Activated naive CD8-positive, alpha-beta T cell (primary cell): ENCODE measurements at regions not wholly inside any gene's neighbourhood (a gene's known extent, or its start where the extent isn't known, plus 50 kb on each side); places are given as distances from the start of the nearest gene placed in this dataset.

Experiments
- H3K27ac Mint-ChIP-seq: one replicate; pipeline ENCODE4 v1.8.0; 2021; ENCODE audit warnings: mixed read lengths
- H3K27me3 Mint-ChIP-seq: one replicate; pipeline ENCODE4 v1.8.0; 2021; ENCODE audit warnings: mixed read lengths
- H3K36me3 Mint-ChIP-seq: one replicate; pipeline ENCODE4 v1.8.0; 2021; ENCODE audit warnings: mixed read lengths
- H3K4me1 Mint-ChIP-seq: one replicate; pipeline ENCODE4 v1.8.0; 2021; ENCODE audit warnings: low read depth, mixed read lengths
- H3K4me3 Mint-ChIP-seq: one replicate; pipeline ENCODE4 v1.8.0; 2021; ENCODE audit warnings: mild to moderate bottlenecking, mixed read lengths
- H3K9me3 Mint-ChIP-seq: one replicate; pipeline ENCODE4 v1.8.0; 2021; ENCODE audit warnings: low read depth, mixed read lengths

GRCh38 chr11:15558513-15559181 is 443.9 kb downstream of the INSC start:
- Mint-ChIP-seq H3K4me1 (no peaks in the 10 kb centered on the region), H3K4me3 (no peak overlapping the region), H3K9me3 (no peaks in the 10 kb centered on the region), H3K27me3 (peaks cover 4% of the 10 kb centered on the region), H3K36me3 (no peaks in the 10 kb centered on the region), H3K27ac (no peak overlapping the region)

DNA sequence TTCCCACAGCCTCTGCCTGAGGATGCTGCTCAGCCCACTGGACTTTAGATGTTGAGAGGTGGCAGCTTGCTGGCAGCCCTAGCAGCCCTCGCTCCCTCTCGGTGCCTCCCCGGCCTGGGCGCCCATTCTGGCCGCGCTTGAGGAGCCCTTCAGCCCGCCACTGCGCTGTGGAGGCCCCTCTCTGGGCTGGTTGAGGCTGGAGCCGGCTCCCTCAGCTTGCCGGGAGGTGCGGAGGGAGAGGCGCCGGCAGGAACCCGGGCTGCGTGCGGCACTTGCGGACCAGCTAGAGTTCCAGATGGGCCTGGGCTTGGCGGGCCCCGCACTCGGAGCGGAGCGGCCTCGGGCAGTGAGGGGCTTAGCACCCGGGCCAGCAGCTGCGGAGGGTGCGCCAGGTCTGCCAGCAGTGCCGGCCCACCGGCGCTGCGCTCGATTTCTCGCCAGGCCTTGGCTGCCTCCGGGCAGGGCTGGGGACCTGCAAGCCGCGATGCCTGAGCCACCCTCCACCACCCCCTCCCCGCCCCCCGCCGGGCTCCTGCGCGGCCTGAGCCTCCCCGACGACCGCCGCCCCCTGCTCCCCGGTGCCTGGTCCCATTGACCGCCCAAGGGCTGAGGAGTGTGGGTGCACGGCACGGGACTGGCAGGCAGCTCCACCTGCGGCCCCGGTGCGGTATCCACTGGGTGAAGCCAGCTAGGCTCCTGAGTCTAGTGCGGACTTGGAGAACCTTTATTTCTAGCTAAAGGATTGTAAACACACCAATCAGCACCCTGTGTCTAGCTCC is 446.2 kb downstream of the INSC start:
- H3K9me3 Mint-ChIP-seq: no peaks in the 10 kb centered on the region
- no peaks in the 10 kb centered on the region for H3K36me3 Mint-ChIP-seq
- no peaks in the 10 kb centered on the region for H3K27me3 Mint-ChIP-seq
- H3K27ac Mint-ChIP-seq: no peak overlapping the region
- H3K4me3 Mint-ChIP-seq: no peak overlapping the region
- H3K4me1 Mint-ChIP-seq: no peaks in the 10 kb centered on the region

DNA sequence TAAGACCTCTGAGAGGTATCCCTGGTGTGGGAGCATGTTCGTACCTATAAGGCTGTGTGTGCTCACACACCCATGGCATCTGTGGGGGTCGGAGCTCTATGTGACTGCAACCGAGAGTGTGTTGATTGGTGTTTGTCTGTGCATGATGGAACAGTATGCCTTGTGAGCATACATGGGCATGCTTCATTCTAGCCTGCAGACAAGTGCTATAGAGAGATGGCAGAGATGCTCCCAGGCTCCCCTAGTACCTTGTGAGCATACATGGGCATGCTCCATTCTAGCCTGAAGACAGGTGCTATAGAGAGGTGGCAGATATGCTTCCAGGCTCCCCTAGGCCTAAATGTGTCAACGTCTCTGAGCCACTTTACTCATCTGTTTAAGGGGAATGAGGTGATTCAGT is 447.5 kb downstream of the INSC start:
- Mint-ChIP-seq H3K27me3 (no peaks in the 10 kb centered on the region), H3K36me3 (no peaks in the 10 kb centered on the region), H3K9me3 (no peaks in the 10 kb centered on the region), H3K27ac (no peak overlapping the region), H3K4me1 (no peaks in the 10 kb centered on the region), H3K4me3 (no peak overlapping the region)

- Mint-ChIP-seq H3K9me3 (no peaks in the 10 kb centered on the region), H3K27ac (no peak overlapping the region), H3K4me3 (no peak overlapping the region), H3K4me1 (no peaks in the 10 kb centered on the region), H3K36me3 (no peaks in the 10 kb centered on the region), H3K27me3 (no peaks in the 10 kb centered on the region)
Observed at GRCh38 chr11:15563054-15563453, 448.3 kb downstream of the INSC start.

DNA sequence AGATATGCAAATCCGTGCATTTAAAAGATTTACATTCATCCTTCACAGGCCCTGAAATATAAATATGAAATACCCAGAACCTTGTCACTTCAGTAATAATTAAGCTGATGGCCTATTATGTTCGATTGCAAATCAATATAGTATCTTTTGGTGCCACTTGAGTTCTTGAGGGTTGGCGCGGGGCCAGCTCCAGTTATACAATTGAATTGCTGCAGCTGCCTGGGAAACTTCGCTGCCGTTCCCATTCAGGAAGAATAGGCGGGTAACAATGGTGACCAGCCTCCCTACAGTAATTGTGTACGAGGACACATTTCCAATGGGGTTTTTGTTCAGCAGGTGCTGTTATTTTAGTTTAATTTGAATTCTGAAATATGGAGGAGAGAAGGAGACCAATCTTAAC is 451.2 kb downstream of the INSC start:
- Mint-ChIP-seq H3K27ac (no peak overlapping the region), H3K9me3 (no peaks in the 10 kb centered on the region), H3K36me3 (no peaks in the 10 kb centered on the region), H3K27me3 (no peaks in the 10 kb centered on the region), H3K4me3 (no peak overlapping the region), H3K4me1 (no peaks in the 10 kb centered on the region)

DNA sequence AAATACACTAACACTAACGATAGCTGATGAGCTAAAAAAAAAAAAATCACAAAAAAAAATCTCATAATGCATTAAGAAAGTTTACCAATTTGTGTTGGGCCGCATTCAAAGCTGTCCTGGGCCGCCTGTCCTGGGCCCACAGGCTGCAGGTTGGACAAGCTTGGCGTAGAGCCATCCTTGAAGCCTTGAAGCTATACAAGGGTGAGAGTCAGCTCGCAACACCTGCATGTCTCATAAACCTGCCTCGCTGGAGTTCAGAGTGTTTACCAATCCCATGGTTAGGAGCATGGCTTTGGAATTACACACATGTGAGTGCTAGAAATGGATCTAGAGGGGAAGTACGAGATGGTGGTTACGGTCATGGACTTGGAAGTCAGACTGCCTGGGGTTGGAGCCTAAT is 453.7 kb downstream of the INSC start:
- no peaks in the 10 kb centered on the region for H3K9me3 Mint-ChIP-seq
- no peak overlapping the region for H3K4me3 Mint-ChIP-seq
- H3K4me1 Mint-ChIP-seq: no peaks in the 10 kb centered on the region

DNA sequence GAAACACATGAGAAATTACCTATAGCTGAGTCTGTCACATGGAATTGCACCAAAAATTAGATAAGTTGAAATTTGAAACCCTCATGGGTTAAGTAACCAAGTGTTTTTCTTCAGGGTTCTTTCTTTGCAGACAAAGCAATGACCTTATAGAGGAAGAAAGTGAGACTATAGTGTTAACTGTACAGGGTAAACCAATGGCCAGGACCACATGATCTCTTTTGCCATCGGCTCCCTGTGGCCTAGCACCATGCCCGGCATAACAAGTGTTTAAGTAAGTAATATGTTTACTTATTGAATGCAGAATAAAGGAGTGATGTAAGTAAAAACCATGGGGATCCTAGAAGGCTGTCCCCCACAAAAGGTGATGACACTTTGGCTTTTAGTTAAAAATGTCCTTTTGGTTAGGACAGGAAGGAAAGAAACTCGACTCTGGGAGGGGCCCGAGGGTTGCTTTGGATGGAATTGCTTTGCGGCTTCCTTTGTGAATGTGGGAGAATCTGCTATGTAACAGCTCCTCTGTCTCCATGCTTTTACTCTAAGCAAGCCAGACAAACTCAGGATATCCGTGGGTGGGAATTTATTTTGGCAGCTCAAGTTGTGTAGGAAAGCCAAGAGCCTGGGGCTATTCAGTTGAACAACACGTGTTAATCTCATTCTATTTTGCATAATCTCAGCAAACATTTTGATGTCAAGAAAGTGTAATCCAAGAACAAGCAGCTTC is 454.7 kb downstream of the INSC start:
- peaks cover 2% of the 10 kb centered on the region for H3K27me3 Mint-ChIP-seq
- no peaks in the 10 kb centered on the region for H3K36me3 Mint-ChIP-seq
- no peak overlapping the region for H3K27ac Mint-ChIP-seq
- no peak overlapping the region for H3K4me3 Mint-ChIP-seq
- H3K9me3 Mint-ChIP-seq: no peaks in the 10 kb centered on the region
- H3K4me1 Mint-ChIP-seq: no peaks in the 10 kb centered on the region

More for the DNA sequence above, 453.7 kb downstream of the INSC start:
- H3K27me3 Mint-ChIP-seq: peaks cover 2% of the 10 kb centered on the region
- H3K27ac Mint-ChIP-seq: no peak overlapping the region
- H3K36me3 Mint-ChIP-seq: no peaks in the 10 kb centered on the region

- Mint-ChIP-seq H3K4me1 (no peaks in the 10 kb centered on the region), H3K4me3 (no peak overlapping the region), H3K36me3 (no peaks in the 10 kb centered on the region), H3K27ac (no peak overlapping the region), H3K27me3 (peaks cover 3% of the 10 kb centered on the region), H3K9me3 (no peaks in the 10 kb centered on the region)
Observed at GRCh38 chr11:15575409-15575808, 460.7 kb downstream of the INSC start.

GRCh38 chr11:15576769-15577168 is 462.0 kb downstream of the INSC start:
- no peaks in the 10 kb centered on the region for H3K4me1 Mint-ChIP-seq

GRCh38 chr11:15577519-15577918 is 462.8 kb downstream of the INSC start:
- Mint-ChIP-seq H3K4me3 (no peak overlapping the region), H3K27me3 (peaks cover 1% of the 10 kb centered on the region), H3K9me3 (no peaks in the 10 kb centered on the region), H3K36me3 (no peaks in the 10 kb centered on the region), H3K27ac (no peak overlapping the region), H3K4me1 (no peaks in the 10 kb centered on the region)

More at GRCh38 chr11:15576769-15577168, 462.0 kb downstream of the INSC start:
- no peaks in the 10 kb centered on the region for H3K36me3 Mint-ChIP-seq
- H3K4me3 Mint-ChIP-seq: no peak overlapping the region
- H3K9me3 Mint-ChIP-seq: no peaks in the 10 kb centered on the region
- H3K27me3 Mint-ChIP-seq: peaks cover 1% of the 10 kb centered on the region
- H3K27ac Mint-ChIP-seq: no peak overlapping the region

GRCh38 chr11:15579287-15580001 is 464.7 kb downstream of the INSC start:
- Mint-ChIP-seq H3K36me3 (no peaks in the 10 kb centered on the region), H3K27me3 (peaks cover 1% of the 10 kb centered on the region), H3K9me3 (no peaks in the 10 kb centered on the region), H3K4me3 (no peak overlapping the region), H3K4me1 (no peaks in the 10 kb centered on the region), H3K27ac (no peak overlapping the region)

GRCh38 chr11:15580056-15580774 is 465.5 kb downstream of the INSC start:
- no peaks in the 10 kb centered on the region for H3K9me3 Mint-ChIP-seq
- H3K27ac Mint-ChIP-seq: no peak overlapping the region
- H3K4me3 Mint-ChIP-seq: no peak overlapping the region
- no peaks in the 10 kb centered on the region for H3K27me3 Mint-ChIP-seq
- H3K36me3 Mint-ChIP-seq: no peaks in the 10 kb centered on the region
- no peaks in the 10 kb centered on the region for H3K4me1 Mint-ChIP-seq

DNA sequence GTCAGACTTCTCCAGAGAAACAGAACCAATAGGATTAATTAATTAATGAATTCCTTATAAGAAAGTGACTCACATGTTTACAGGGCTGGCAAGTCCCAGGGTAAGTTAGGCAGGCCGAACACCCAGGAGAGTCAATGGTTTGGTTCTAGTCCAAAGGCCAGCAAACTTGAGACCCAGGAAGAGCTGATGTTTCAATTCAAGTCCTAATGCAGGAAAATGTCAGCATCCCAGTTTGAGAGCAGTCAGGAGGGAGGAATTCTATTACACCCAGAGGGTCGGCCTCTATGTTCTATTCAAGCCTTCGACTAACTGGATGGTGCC is 466.0 kb downstream of the INSC start:
- Mint-ChIP-seq H3K27me3 (no peaks in the 10 kb centered on the region), H3K9me3 (no peaks in the 10 kb centered on the region), H3K4me3 (no peak overlapping the region), H3K27ac (no peak overlapping the region), H3K36me3 (no peaks in the 10 kb centered on the region), H3K4me1 (no peaks in the 10 kb centered on the region)

DNA sequence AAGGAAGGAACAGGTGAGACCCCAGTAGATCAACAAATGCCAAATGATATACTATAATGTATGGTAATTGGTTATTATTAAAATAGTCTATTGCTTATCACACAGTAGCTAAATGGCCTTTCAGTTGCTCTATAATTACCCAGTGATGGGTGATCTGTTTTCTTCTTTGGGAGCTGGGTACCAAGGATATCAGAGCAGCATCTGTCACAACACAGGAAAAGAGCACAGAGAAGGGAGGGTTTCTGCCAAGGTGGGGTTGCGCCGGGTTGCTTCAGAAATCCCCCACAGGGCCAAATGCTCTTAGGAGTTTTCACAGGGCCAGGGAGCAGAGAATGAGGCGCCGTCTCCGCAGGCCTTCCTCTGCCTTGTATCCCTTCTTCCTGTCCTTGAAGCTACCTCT is 469.4 kb downstream of the INSC start:
- H3K4me3 Mint-ChIP-seq: no peak overlapping the region
- H3K9me3 Mint-ChIP-seq: no peaks in the 10 kb centered on the region
- H3K36me3 Mint-ChIP-seq: no peaks in the 10 kb centered on the region
- no peaks in the 10 kb centered on the region for H3K4me1 Mint-ChIP-seq
- H3K27ac Mint-ChIP-seq: no peak overlapping the region
- H3K27me3 Mint-ChIP-seq: no peaks in the 10 kb centered on the region
